Heart right ventricle (tissue), 16 donors: ENCODE measurements at regions not wholly inside any gene's neighbourhood (a gene's known extent, or its start where the extent isn't known, plus 50 kb on each side); places are given as distances from the start of the nearest gene placed in this dataset.

Experiments used
- ATAC-seq, 8 donors: fragments of 200-7000 bp; cut with Tn5 transposase; one replicate each; pipeline ENCODE4 v1.9.1; 2020; ENCODE audit warnings: mild to moderate bottlenecking in 8 of 8, moderate library complexity in 8 of 8, moderate number of reproducible peaks in 1 of 8
- DNase-seq, 2 donors: peaks; one replicate each; pipeline ENCODE4 v3.0.0-alpha.2; 2020
- H3K27ac ChIP-seq, 10 donors: fragments of 200-600 bp; sonication (generic) in 2 of 10; one replicate each; pipeline versions ENCODE4 v1.5.0 to v1.8.0; 2020 to 2022; ENCODE audit warnings: mild to moderate bottlenecking in 3 of 10
- H3K27me3 ChIP-seq, 7 donors: fragments of 200-600 bp; one replicate each; pipeline ENCODE4 v1.8.0; 2021 to 2022; ENCODE audit warnings: mild to moderate bottlenecking in 2 of 7
- H3K36me3 ChIP-seq, 9 donors: fragments of 200-600 bp; sonication (generic) in 1 of 9; one replicate each; pipeline versions ENCODE4 v1.5.0 to v1.8.0; 2020 to 2022; ENCODE audit warnings: mild to moderate bottlenecking in 2 of 9
- H3K4me1 ChIP-seq, 9 donors: fragments of 200-600 bp; sonication (generic) in 1 of 9; one replicate each; pipeline versions ENCODE4 v1.5.0 to v1.8.0; 2020 to 2022; ENCODE audit warnings: mild to moderate bottlenecking in 4 of 9
- H3K4me3 ChIP-seq, 10 donors: fragments of 200-600 bp; sonication (generic) in 2 of 10; one replicate each; pipeline versions ENCODE4 v1.5.0 to v1.8.0; 2020 to 2022; ENCODE audit warnings: mild to moderate bottlenecking in 7 of 10, moderate library complexity in 2 of 10
- H3K9me3 ChIP-seq, 11 donors: fragments of 200-600 bp in 10 of 11; sonication (generic) in 2 of 11; one replicate each; pipeline versions ENCODE4 v1.5.0 to v1.8.0; 2013 to 2022; ENCODE audit warnings: mild to moderate bottlenecking in 2 of 11, control low read depth in 1 of 11, moderate library complexity in 1 of 11
- CTCF ChIP-seq, 9 donors: fragments of 200-600 bp; sonication (generic) in 2 of 9; IDR thresholded peaks; one replicate each; pipeline versions ENCODE4 v1.5.0 to v1.8.0; 2021 to 2022; ENCODE audit warnings: antibody characterized with exemption in 9 of 9, mild to moderate bottlenecking in 5 of 9, moderate library complexity in 1 of 9
- WGBS, 2 donors: extraction: QIAGEN DNeasy Blood & Tissue Kit; methylation state at CpG; one replicate each; pipeline ENCODE4 v1.1.7; 2013; ENCODE audit warnings: inconsistent platforms in 1 of 2; 5-methylcytosine and 5-hydroxymethylcytosine counted together
- intact Hi-C, 10 donors: fragments of 100-400 bp; cut with DNase I; formaldehyde crosslinking; loops; one replicate each; pipeline versions ENCODE4 v1.11.1 to v1.14.2; 2022
- donor health status: Arrhythmogenic right ventricular cardiomyopathy.
- donor health status: ischemic (EF 13 %, LVEDD 7.1; RV severe dilation, severe dysfunction).
- donor health status: healthy with polysubstance abuse.
- donor health status: DM: no; HTN: yes; CAD: no.
- donor health status: DM: no; HTN: no; CAD: no.
- donor health status: ischemic (EF 25% LVEDD 6.9; RV normal size, moderate dysfunction).
- donor health status: ischemic (EF 25% LVEDD 5.7; RV mildly dilated, moderate dysfunction).
- donor health status: healthy.
- donor health status: DM: yes; HTN: yes; CAD: no.
- donor health status: Ischemic cardiomyopathy.
- donor health status: ischemic (EF 35%, LVEDD 5.7; RV mildly dilated, moderate dysfunction).
- donor health status: nonischemic (EF 11% LVEDD 7.7; RV severe dilation, severe dysfunction).
- donor health status: DM: yes; HTN: yes; CAD: no.
- donor health status: PGD.
- donor health status: ischemic (EF 29% LVEDD 5.4; RV normal size, mild dysfunction).
- donor health status: nonischemic (EF 23%, LVEDD 6.1; RV moderate dilation, normal function).

GRCh38 chr16:85392756-85393673 lies 220.1 kb upstream of the GSE1 start:
- H3K36me3 ChIP-seq = no peaks in the 10 kb centered on the region
- TF ChIP-seq CTCF (IDR thresholded peaks at IDR 0.05) = no peak
- ATAC-seq (no peak), DNase-seq (peak in 1 of 2 donors; percentile 1)
- intact Hi-C loops = loop anchor here in 5 of 10 donors (10.0 kb wide), 4 partner anchors 78 to 322 kb away; partner anchors contain the start of gene GSE1 (in 1 of the 5)
- 95 to 96% methylated on average over 17 of the region's 17 CpGs for WGBS, 2 donors
- no peaks in the 10 kb centered on the region for H3K27me3 ChIP-seq
- peaks cover 22 to 51% (median 33%) of the 10 kb centered on the region in 9 donors for H3K4me1 ChIP-seq
- no peak overlapping the region for H3K4me3 ChIP-seq
- H3K27ac ChIP-seq = no peak overlapping the region
- peaks cover 0 to 4% (median 0%) of the 10 kb centered on the region in 11 donors for H3K9me3 ChIP-seq

GRCh38 chr16:85393674-85394451 lies 219.3 kb upstream of the GSE1 start:
- H3K4me1 ChIP-seq = peaks cover 22 to 51% (median 33%) of the 10 kb centered on the region in 9 donors

GRCh38 chr16:85394456-85395206 lies 218.5 kb upstream of the GSE1 start:
- Histone ChIP-seq H3K27ac (no peak overlapping the region), H3K9me3 (peaks cover 0 to 4% (median 0%) of the 10 kb centered on the region in 11 donors), H3K4me1 (peaks cover 22 to 51% (median 33%) of the 10 kb centered on the region in 9 donors), H3K4me3 (no peak overlapping the region), H3K27me3 (no peaks in the 10 kb centered on the region), H3K36me3 (no peaks in the 10 kb centered on the region)
- TF ChIP-seq CTCF (IDR thresholded peaks at IDR 0.05) = no peak
- ATAC-seq = no peak
- intact Hi-C loops = loop anchor here in 5 of 10 donors (10.0 kb wide), 4 partner anchors 80 to 320 kb away; partner anchors contain the start of gene GSE1 (in 1 of the 5)
- 89 to 92% methylated on average over 21 of the region's 21 CpGs for WGBS, 2 donors
- peak in 1 of 2 donors; percentile 6 for DNase-seq

More at GRCh38 chr16:85393674-85394451, 219.3 kb upstream of the GSE1 start:
- intact Hi-C loops = loop anchor here in 5 of 10 donors (10.0 kb wide), 4 partner anchors 79 to 321 kb away; partner anchors contain the start of gene GSE1 (in 1 of the 5)
- 56 to 58% methylated on average over 34 of the region's 34 CpGs for WGBS, 2 donors
- Histone ChIP-seq H3K36me3 (no peaks in the 10 kb centered on the region), H3K27ac (no peak overlapping the region), H3K27me3 (no peaks in the 10 kb centered on the region), H3K9me3 (peaks cover 0 to 4% (median 0%) of the 10 kb centered on the region in 11 donors), H3K4me3 (no peak overlapping the region)
- DNase-seq = peak; percentile 64 to 79
- ATAC-seq = peak; percentile 15 to 66 (median 42)
- TF ChIP-seq CTCF (IDR thresholded peaks at IDR 0.05) = peak; percentile 73 to 92 (median 89)
